PC-3 (cell line): ENCODE measurements at regions not wholly inside any gene's neighbourhood (a gene's known extent, or its start where the extent isn't known, plus 50 kb on each side); places are given as distances from the start of the nearest gene placed in this dataset.

Experiments
- EZH2 ChIP-seq: fragments of 300-600 bp; sonication (generic); IDR thresholded peaks from one replicate; pipeline ENCODE4 v1.6.1; 2017; ENCODE audit warnings: antibody characterized with exemption, mild to moderate bottlenecking, low read length; ENCODE audit not compliant: unreplicated experiment
- EZH2phosphoT487 ChIP-seq: fragments of 300-600 bp; sonication (generic); IDR thresholded peaks from 2 replicates; pipeline ENCODE4 v1.6.1; 2018; ENCODE audit warnings: mild to moderate bottlenecking, antibody characterized with exemption, low read length, borderline replicate concordance
- TF ChIP-seq, protein P1 (sequence below): fragments of 300-600 bp; sonication (generic); conservative IDR thresholded peaks from 2 replicates; pipeline ENCODE4 v1.5.1; 2017; ENCODE audit warnings: antibody characterized with exemption, low read depth, mild to moderate bottlenecking, low read length

DNA sequence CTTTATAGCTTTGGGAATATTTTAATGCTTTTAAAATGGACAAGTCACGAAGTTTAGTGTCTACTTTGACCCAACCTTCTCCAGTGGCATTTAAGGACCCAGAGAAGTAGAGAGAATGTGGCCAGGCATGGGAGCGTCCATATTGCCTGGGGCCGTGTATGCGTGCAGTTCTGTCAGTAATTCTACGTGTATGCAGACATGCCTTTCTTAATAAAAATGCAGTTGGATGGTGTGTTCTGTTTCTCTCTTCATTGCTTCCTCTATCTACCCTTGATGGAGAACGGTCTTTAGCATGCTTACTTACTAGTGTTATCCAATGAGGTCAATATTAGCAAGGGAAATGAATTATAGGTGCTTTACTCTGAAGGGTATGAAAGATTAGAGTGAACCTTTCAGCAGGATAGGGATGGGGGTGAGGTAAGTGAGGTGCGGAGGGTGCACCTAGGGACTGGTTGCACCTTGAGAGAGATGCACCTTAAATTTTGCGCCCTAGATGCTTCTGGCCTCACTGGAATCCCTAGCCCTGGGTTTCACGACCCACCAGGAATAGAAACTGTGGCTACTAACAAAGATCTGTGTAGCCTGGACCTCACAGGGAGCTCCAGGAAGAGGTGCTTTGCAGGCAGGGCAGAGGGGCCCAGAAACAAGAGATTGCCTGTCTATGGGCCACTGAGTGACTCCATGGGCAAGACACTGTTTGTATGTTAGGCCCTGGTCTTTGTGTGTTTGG is 194.3 kb downstream of the MYCN start:
- TF ChIP-seq, protein P1, sequence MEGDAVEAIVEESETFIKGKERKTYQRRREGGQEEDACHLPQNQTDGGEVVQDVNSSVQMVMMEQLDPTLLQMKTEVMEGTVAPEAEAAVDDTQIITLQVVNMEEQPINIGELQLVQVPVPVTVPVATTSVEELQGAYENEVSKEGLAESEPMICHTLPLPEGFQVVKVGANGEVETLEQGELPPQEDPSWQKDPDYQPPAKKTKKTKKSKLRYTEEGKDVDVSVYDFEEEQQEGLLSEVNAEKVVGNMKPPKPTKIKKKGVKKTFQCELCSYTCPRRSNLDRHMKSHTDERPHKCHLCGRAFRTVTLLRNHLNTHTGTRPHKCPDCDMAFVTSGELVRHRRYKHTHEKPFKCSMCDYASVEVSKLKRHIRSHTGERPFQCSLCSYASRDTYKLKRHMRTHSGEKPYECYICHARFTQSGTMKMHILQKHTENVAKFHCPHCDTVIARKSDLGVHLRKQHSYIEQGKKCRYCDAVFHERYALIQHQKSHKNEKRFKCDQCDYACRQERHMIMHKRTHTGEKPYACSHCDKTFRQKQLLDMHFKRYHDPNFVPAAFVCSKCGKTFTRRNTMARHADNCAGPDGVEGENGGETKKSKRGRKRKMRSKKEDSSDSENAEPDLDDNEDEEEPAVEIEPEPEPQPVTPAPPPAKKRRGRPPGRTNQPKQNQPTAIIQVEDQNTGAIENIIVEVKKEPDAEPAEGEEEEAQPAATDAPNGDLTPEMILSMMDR = no peak
- no peak for TF ChIP-seq EZH2
- TF ChIP-seq EZH2phosphoT487 = no peak
